Activated CD8-positive, alpha-beta memory T cell treated with anti-CD3 and anti-CD28 coated beads, Interleukin-2, amount 50 U/mL, for 48 hours (primary cell): ENCODE measurements at regions not wholly inside any gene's neighbourhood (a gene's known extent, or its start where the extent isn't known, plus 50 kb on each side); places are given as distances from the start of the nearest gene placed in this dataset.

ENCODE experiments used
- DNase-seq: peaks from one replicate; pipeline ENCODE4 v3.0.0-alpha.2; 2020

DNA sequence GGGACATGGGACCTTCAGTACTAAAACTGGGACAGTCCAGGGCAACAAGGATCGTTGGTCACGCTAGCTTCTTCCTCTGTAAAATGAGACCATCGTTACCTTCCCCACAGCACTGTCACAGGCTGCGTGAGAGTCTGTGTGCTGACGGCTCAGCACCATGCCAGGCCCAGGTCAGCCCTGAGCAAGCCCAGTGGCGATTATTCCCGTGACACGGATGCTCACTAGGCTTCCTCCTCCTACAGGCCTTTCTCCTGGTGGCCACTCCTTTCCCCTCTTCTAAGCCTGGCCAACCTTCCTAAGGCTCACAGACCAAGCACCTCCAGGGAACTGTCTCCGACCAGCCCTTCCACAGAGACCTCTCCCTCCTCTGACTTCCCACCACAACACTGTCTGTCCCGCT is 69.3 kb upstream of the RUNX3 start:
- DNase-seq = no peak

GRCh38 chr1:24998563-24999245 is 68.6 kb upstream of the RUNX3 start:
- DNase-seq = no peak

DNA sequence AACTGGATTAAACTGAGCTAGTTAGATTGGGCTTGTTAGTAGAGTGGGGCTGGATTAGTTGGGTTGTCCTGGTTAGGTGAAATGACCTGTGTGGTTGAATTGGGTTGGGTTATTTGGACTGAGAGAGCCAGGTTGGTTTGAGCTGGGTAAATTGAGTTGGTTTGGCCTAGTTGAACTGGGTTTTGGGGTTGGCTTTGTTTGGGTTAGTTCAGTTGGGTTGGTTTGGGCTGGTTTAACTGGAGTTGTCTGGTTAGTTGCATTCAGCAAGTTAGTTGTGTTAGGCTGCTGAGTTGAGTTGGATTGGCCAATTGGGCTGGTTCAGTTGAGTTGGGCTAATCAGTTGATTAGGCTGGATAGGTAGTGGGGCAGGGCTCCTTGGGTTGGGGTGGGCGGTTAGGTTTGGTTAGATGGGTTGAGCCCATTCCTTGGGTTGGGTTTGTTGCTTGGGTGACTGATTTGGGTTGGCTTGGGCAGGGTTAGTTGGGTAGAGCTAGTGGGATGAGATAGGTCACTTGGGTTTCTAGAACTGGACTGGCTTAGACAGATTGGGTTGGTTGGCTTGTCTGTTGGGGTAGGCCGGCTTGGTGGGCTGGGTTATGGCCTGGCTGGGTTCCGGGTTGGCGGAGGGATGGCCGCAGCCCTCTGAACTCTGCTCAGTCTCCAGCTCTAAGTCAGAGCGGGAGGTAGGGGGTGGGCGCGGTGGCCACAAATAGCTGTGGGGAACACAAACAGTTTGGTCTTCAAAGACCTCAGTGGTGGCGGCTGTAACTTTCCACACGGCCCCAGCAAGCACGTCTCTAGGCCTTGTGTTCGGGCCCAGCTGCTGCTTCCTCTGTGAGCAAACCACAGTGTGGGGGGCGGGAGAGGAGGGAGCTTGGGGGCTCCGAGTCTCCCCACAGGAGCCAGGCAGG is 67.2 kb upstream of the RUNX3 start:
- peak; percentile 85 for DNase-seq

- DNase-seq = no peak
These were observed 66.4 kb upstream of the RUNX3 start for GRCh38 chr1:24996456-24996855.

GRCh38 chr1:24995661-24996060 is 65.6 kb upstream of the RUNX3 start:
- no peak for DNase-seq

- no peak for DNase-seq
These were observed 65.1 kb upstream of the RUNX3 start for GRCh38 chr1:24995140-24995539.

DNA sequence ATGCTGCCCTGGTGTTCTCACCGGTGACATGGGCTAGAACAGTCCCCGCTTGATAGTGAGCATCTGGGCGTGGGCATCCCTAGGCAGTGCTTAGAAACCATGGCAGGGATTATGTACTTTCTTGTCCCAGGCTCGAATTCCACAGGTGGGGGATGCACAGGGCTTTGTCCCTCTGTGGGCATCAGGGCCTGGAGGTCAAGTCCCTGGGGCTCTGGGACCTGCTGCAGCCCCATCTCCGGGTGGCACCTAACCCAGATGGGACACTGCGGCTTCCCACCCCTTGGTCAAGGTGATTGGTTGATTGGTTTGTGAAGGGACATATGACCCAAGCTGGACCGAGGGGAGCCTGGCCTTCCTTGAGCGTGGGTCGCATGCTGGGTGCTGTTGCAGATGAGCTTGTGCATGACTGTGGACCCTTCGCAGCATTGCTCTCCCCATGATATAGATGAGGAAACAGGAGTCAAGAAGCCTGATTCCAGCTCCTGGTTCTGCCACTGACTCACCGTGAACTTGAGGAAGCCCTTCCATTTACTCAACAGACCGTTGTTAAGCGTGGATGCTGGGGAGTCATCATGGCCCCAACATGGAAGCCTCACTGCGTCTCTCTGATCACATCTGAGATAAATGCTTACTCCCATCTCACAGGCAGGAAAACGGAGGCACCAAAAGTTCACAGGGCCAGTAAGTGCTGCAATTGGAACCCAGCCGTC is 64.0 kb upstream of the RUNX3 start:
- DNase-seq = no peak

DNA sequence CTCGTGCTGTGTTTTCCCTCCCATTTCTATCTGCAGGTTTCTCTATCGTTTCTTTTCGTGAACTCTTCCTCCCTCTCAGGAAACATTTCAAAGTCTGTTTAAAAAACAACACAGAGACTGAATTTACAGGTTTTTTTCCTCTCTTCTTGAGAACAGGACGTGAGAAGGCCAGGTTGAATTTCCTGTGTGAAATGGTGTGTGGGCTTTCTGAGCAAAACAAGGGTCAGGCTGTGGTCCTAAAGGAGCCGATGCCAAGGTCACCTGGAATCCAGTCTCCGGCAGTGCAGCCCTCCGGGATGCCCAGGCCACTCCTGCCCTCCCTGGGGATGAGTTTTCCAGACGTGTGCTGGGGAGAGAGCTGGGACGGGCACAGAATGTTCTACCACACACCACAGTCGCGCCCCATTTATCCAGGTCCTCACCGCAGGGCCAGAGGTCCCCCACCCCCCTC is 62.7 kb upstream of the RUNX3 start:
- DNase-seq = no peak

GRCh38 chr1:24992124-24992760 is 62.2 kb upstream of the RUNX3 start:
- DNase-seq = no peak

DNA sequence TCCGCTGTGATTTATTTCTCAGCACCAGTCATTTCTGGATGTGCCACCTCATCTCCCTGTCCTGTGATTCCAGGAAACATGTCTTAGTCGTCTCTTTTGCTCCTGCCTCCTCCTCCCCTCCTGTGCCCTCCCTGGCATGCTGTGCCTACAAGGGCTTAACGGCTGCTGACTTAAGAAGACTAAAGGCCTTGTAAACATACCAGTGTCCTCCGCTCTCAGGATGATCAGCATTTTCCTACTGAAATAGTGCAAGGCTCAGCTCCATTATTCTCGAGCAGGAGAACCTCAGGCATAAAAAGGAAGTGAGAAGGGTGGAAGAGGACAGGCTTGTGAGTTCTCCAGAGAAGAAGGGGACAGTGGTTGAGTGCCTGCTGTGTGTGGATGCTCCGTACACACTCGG is 61.6 kb upstream of the RUNX3 start:
- no peak for DNase-seq

DNA sequence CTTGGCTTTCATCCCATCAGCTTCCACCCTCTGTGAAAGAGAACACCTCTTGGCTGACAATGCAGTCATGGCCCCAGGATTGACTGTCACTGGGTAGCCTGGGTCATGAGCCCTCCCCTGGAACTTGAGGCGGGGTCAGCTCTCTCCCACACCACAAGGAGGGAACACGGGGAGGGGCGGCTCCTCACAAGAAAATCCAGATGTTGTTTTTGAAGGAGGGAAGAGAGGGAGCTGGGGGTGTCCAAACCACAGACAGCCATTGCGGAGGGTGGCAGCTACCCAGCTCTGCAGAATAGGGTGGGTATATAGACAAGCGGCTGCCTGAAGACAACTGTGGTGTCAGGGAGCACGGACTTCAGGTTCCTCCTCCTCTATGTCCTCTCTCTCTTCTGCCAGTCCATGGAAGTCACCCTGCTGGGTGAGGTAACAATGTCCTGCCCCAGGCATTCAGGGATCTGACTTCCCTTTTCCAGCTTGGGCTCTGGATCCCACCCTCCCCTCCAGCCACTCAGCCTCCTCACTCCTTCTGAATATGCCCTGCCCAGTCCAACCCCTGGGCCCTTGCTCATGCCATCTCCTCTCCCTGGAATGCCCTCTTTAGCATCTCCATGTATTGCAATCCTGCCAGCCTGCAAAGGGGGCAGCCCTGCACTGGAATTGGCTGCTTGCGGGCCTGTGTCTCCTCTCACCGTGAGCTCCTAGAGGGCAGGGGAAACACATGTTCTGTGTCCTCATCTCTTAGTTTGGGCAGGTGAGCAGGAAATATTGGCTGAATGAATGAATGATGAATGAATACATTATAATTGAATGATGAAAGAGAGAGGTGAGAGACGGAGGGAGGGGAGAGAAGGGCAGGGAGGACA is 60.9 kb upstream of the RUNX3 start:
- DNase-seq = no peak

DNA sequence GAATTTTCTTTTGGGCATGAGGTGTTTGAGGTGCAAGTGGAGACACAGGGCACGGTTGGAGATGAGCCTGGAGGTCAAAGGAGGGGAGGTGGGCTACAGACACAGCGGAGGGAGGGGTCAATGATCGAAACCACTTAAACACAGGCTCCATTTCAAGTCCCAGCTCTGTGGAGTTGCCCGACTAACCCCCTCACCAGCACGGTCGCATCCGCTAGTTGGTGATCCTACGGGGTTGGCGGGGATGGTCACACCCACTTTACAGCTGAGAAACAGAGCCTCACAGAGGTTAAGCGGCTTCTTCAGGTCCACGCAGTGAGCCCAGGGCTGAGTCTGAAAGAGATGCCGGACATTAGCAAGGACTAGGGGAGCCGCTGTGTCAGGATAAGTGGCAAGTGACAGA is 60.1 kb upstream of the RUNX3 start:
- DNase-seq = no peak

GRCh38 chr1:24989082-24989481 is 59.0 kb upstream of the RUNX3 start:
- DNase-seq = no peak

GRCh38 chr1:24988558-24988912 is 58.5 kb upstream of the RUNX3 start:
- no peak for DNase-seq

DNA sequence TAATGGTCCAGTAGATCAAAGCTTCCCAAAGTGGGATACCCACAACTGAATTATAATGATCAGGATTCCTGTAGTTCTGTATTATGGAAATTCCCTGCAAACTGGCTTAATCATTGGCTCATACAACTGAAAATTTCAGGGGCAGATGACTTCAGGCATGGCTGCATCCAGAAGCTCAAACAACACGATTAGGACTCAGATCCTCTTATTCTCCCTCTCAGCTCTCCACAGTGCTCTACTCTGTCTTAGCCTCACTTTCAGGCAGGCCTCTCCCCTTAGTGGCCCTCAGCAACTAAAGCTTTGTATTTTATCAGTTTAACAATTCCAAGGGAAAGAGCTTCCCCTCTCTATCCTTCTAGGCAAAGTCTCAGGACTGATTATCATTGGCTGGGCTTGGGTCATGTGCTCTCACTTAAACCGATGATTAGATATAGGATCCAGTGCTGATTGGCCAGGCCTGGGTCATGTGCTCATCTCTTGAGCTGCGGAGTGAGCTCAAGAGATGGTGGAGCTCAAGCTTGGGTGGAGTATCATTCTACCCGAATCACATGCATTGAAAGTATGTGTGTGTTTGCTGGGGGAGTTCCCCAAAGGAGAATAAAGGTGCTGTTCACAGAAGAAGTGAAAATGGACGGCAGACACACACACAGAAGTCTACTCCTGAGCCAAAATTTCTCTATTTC is 57.9 kb upstream of the RUNX3 start:
- DNase-seq = no peak

- no peak for DNase-seq
These were observed 57.3 kb upstream of the RUNX3 start for GRCh38 chr1:24987424-24987823.

GRCh38 chr1:24986372-24986965 is 56.4 kb upstream of the RUNX3 start:
- DNase-seq = no peak

DNA sequence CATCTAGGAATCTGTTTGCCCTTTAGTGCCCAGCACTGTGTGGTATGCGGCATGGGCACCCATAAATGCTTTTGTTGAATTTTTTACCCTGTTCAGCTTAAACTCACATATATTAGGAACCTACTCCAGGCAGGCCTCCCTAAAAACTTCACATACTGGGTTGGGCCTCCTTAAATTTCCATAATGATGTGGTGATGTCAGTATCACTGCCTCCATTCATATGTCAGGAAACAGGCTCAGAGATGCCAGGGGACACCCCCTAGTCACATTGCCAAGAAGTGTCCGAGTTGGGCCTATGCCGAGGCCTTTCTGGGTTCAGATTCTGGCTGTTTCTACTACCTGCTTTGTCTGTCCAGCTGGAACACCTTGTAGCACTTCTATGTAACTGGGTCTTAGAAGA is 55.7 kb upstream of the RUNX3 start:
- DNase-seq = no peak

DNA sequence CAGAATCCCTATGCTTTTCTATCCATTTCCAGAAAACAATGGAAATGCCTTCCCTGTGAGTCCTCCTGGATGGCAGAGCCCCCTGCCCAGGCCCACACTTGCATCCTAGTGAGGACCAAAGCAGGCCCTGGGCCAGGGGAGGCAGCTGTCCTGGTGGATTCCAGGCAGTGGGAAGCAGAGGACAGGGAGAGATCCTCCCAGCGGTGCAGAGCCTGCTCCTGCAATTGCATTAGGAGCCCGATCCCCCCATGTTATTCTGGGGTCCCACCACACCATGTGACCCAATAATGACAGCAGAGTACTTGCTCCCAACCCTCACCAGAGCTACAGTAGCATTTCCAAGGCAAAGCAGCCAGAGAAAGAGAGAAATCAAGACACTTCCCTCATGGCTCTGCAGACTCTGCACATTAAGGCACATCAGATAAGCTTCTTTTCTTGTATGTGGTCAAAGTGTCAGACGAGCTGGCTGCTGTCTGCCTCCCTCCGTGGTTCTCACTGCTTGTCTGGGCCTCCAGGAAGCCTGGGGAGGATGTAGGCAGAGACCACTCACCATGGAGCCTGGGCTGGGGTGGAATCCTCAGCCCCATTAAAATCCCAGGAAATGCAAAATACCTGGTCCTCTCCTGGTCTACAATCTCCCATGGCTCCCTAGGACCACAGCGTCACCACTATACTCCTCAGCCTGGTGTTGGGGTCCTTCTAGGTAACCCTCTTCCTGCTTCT is 54.9 kb upstream of the RUNX3 start:
- no peak for DNase-seq

- DNase-seq = no peak
These were observed 54.2 kb upstream of the RUNX3 start for GRCh38 chr1:24984300-24984699.
